ENCODE measurements at regions not wholly inside any gene's neighbourhood (a gene's known extent, or its start where the extent isn't known, plus 50 kb on each side); places are given as distances from the start of the nearest gene placed in this dataset.
"Not testable (repeated sequence)": the region's sequence is repeated elsewhere in the genome, so short reads cannot be mapped to it uniquely, and the experiment has no call there.

- no peak for DNase-seq
- Mint-ChIP-seq H3K36me3 (peaks cover 2 to 27% (median 13%) of the 10 kb centered on the region in 3 donors), H3K9me3 (peaks cover 0 to 23% (median 10%) of the 10 kb centered on the region in 9 donors), H3K27ac (peak overlapping the region in 3 of 10 donors; percentile 30 to 74 (median 69)), H3K4me1 (peaks cover 0 to 2% (median 0%) of the 10 kb centered on the region in 4 donors), H3K4me3 (no peak overlapping the region), H3K27me3 (no peaks in the 10 kb centered on the region)
- POLR2A ChIA-PET = no interaction called here
- ATAC-seq = no peak
Observed at GRCh38 chrX:1700757-1701156, 85.9 kb downstream of the ASMT start.

GRCh38 chrX:1701396-1701901, 86.6 kb downstream of the ASMT start:
- DNase-seq, ATAC-seq, H3K27ac Mint-ChIP-seq, H3K4me3 Mint-ChIP-seq, H3K4me1 Mint-ChIP-seq, POLR2A ChIA-PET, H3K27me3 Mint-ChIP-seq: not testable (repeated sequence)
- peaks cover 0 to 19% (median 10%) of the 10 kb centered on the region in 9 donors for H3K9me3 Mint-ChIP-seq
- H3K36me3 Mint-ChIP-seq = peaks cover 4 to 24% (median 9%) of the 10 kb centered on the region in 3 donors

- POLR2A ChIA-PET, H3K4me1 Mint-ChIP-seq, DNase-seq, H3K27ac Mint-ChIP-seq, H3K27me3 Mint-ChIP-seq, H3K4me3 Mint-ChIP-seq, ATAC-seq: not testable (repeated sequence)
- Mint-ChIP-seq H3K36me3 (peaks cover 5 to 21% (median 7%) of the 10 kb centered on the region in 3 donors), H3K9me3 (peaks cover 0 to 16% (median 10%) of the 10 kb centered on the region in 9 donors)
Observed at GRCh38 chrX:1702142-1702541, 87.3 kb downstream of the ASMT start.

- Mint-ChIP-seq H3K36me3 (peaks cover 5 to 21% (median 7%) of the 10 kb centered on the region in 3 donors), H3K9me3 (peaks cover 0 to 16% (median 10%) of the 10 kb centered on the region in 9 donors), H3K27ac (peak overlapping the region in 1 of 10 donors; percentile 31)
- POLR2A ChIA-PET, DNase-seq, H3K27me3 Mint-ChIP-seq, ATAC-seq, H3K4me1 Mint-ChIP-seq, H3K4me3 Mint-ChIP-seq: not testable (repeated sequence)
Observed at GRCh38 chrX:1702557-1702956, 87.7 kb downstream of the ASMT start.

GRCh38 chrX:1709277-1709676, 94.4 kb downstream of the ASMT start:
- H3K4me3 Mint-ChIP-seq, POLR2A ChIA-PET, H3K9me3 Mint-ChIP-seq, H3K27me3 Mint-ChIP-seq, DNase-seq, ATAC-seq, H3K27ac Mint-ChIP-seq: not testable (repeated sequence)
- Mint-ChIP-seq H3K4me1 (peaks cover 0 to 11% (median 3%) of the 10 kb centered on the region in 4 donors), H3K36me3 (peaks cover 0 to 18% (median 14%) of the 10 kb centered on the region in 3 donors)

- Mint-ChIP-seq H3K4me3 (no peak overlapping the region), H3K9me3 (peaks cover 0 to 5% (median 0%) of the 10 kb centered on the region in 9 donors), H3K36me3 (peaks cover 7 to 27% (median 16%) of the 10 kb centered on the region in 3 donors), H3K27me3 (peaks cover 0 to 4% (median 0%) of the 10 kb centered on the region in 5 donors), H3K4me1 (peaks cover 0 to 11% (median 5%) of the 10 kb centered on the region in 4 donors), H3K27ac (peak overlapping the region in 2 of 10 donors; percentile 20 to 52)
- DNase-seq (no peak), ATAC-seq (no peak)
- POLR2A ChIA-PET = no interaction called here
Observed at GRCh38 chrX:1713296-1713695, 98.4 kb downstream of the ASMT start.

- Mint-ChIP-seq H3K9me3 (peaks cover 0 to 10% (median 0%) of the 10 kb centered on the region in 9 donors), H3K4me3 (no peak overlapping the region), H3K27ac (no peak overlapping the region), H3K4me1 (peaks cover 0 to 9% (median 7%) of the 10 kb centered on the region in 4 donors), H3K27me3 (peaks cover 0 to 4% (median 0%) of the 10 kb centered on the region in 5 donors), H3K36me3 (peaks cover 13 to 45% (median 14%) of the 10 kb centered on the region in 3 donors)
- no peak for ATAC-seq
- no peak for DNase-seq
- POLR2A ChIA-PET = no interaction called here
Observed at GRCh38 chrX:1717373-1717772, 102.5 kb downstream of the ASMT start.

GRCh38 chrX:1719270-1719669, 104.4 kb downstream of the ASMT start:
- no peak for DNase-seq
- no peak for ATAC-seq
- Mint-ChIP-seq H3K27me3 (peaks cover 0 to 4% (median 0%) of the 10 kb centered on the region in 5 donors), H3K4me1 (peaks cover 0 to 9% (median under 1%) of the 10 kb centered on the region in 4 donors), H3K4me3 (no peak overlapping the region), H3K27ac (no peak overlapping the region), H3K9me3 (peaks cover 0 to 9% (median 0%) of the 10 kb centered on the region in 9 donors), H3K36me3 (peaks cover 5 to 32% (median 14%) of the 10 kb centered on the region in 3 donors)
- POLR2A ChIA-PET = no interaction called here

- no peak for DNase-seq
- Mint-ChIP-seq H3K4me3 (no peak overlapping the region), H3K4me1 (peaks cover 0 to 9% (median under 1%) of the 10 kb centered on the region in 4 donors), H3K27me3 (peaks cover 0 to 4% (median 0%) of the 10 kb centered on the region in 5 donors), H3K9me3 (peaks cover 0 to 9% (median 0%) of the 10 kb centered on the region in 9 donors), H3K27ac (no peak overlapping the region), H3K36me3 (peaks cover 5 to 29% (median 14%) of the 10 kb centered on the region in 3 donors)
- no peak for ATAC-seq
- POLR2A ChIA-PET = no interaction called here
Observed at GRCh38 chrX:1720836-1721235, 106.0 kb downstream of the ASMT start.

- POLR2A ChIA-PET = no interaction called here
Observed at GRCh38 chrX:1725472-1725871, 110.6 kb downstream of the ASMT start.

GRCh38 chrX:1727531-1728027, 112.7 kb downstream of the ASMT start:
- Mint-ChIP-seq H3K4me1 (no peaks in the 10 kb centered on the region), H3K27ac (no peak overlapping the region), H3K9me3 (peaks cover 0 to 7% (median 0%) of the 10 kb centered on the region in 9 donors), H3K4me3 (no peak overlapping the region), H3K36me3 (peaks cover 0 to 20% (median 19%) of the 10 kb centered on the region in 3 donors), H3K27me3 (no peaks in the 10 kb centered on the region)
- DNase-seq (no peak), ATAC-seq (no peak)
- POLR2A ChIA-PET = no interaction called here

More at GRCh38 chrX:1725472-1725871, 110.6 kb downstream of the ASMT start:
- peak overlapping the region in 1 of 10 donors; percentile 52 for H3K27ac Mint-ChIP-seq
- H3K4me1 Mint-ChIP-seq = peaks cover 0 to 2% (median 0%) of the 10 kb centered on the region in 4 donors
- ATAC-seq (no peak), DNase-seq (no peak)
- H3K9me3 Mint-ChIP-seq = peaks cover 0 to 13% (median 0%) of the 10 kb centered on the region in 9 donors
- H3K36me3 Mint-ChIP-seq = peaks cover 0 to 24% (median 18%) of the 10 kb centered on the region in 3 donors
- H3K4me3 Mint-ChIP-seq = no peak overlapping the region
- no peaks in the 10 kb centered on the region for H3K27me3 Mint-ChIP-seq

GRCh38 chrX:1734806-1735205, 119.9 kb downstream of the ASMT start:
- Mint-ChIP-seq H3K4me1 (peaks cover 0 to 6% (median 0%) of the 10 kb centered on the region in 4 donors), H3K36me3 (peaks cover 0 to 33% (median 23%) of the 10 kb centered on the region in 3 donors), H3K27ac (no peak overlapping the region), H3K27me3 (no peaks in the 10 kb centered on the region), H3K4me3 (no peak overlapping the region), H3K9me3 (peaks cover 0 to 2% (median 0%) of the 10 kb centered on the region in 9 donors)
- POLR2A ChIA-PET = no interaction called here
- ATAC-seq = no peak
- no peak for DNase-seq

- peaks cover 42 to 63% (median 57%) of the 10 kb centered on the region in 3 donors for H3K36me3 Mint-ChIP-seq
- POLR2A ChIA-PET = no interaction called here
Observed at GRCh38 chrX:1741816-1742394, 127.0 kb downstream of the ASMT start.

More at GRCh38 chrX:1741816-1742394, 127.0 kb downstream of the ASMT start:
- H3K27ac Mint-ChIP-seq = no peak overlapping the region
- peaks cover 2 to 40% (median 11%) of the 10 kb centered on the region in 9 donors for H3K9me3 Mint-ChIP-seq
- no peaks in the 10 kb centered on the region for H3K4me1 Mint-ChIP-seq
- no peak overlapping the region for H3K4me3 Mint-ChIP-seq
- H3K27me3 Mint-ChIP-seq = peaks cover 0 to 1% (median 0%) of the 10 kb centered on the region in 5 donors
- ATAC-seq = no peak
- DNase-seq = no peak

Data from naive thymus-derived CD8-positive, alpha-beta T cell (primary cell).